ENCODE measurements at regions not wholly inside any gene's neighbourhood (a gene's known extent, or its start where the extent isn't known, plus 50 kb on each side); places are given as distances from the start of the nearest gene placed in this dataset.

DNA sequence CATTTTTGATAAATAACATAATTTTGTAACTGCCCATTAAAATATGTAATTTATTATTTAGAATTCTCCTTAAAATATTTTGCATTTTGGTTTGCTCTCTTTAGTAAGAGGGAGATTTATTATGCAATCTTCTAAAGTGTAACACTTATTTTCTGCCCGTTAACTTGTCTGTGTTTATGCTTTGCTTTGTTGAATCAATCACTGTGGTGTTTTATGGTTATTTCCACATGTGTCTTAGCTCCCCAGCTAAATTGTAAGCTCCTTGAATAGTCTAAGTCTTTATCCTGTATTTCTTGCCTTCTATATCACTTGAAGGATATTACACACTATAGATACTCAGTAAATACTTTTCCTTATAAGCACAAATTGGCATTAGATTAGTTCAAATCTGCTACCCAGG, 166.6 kb upstream of the SPRED2 start:
- H3K4me1 ChIP-seq (ENCODE audit: control insufficient read depth, insufficient read depth, low read length): peaks cover 4% of the 10 kb centered on the region
- no peak overlapping the region for H3K4me3 ChIP-seq (ENCODE audit: low read depth, low read length)
- no peaks in the 10 kb centered on the region for H3K27me3 ChIP-seq (ENCODE audit: control insufficient read depth, insufficient read depth, low read length)
- no peaks in the 10 kb centered on the region for H3K36me3 ChIP-seq (ENCODE audit: control insufficient read depth, insufficient read depth, low read length)
- H3K9ac ChIP-seq (ENCODE audit: low read depth, low read length): no peak overlapping the region
- no peaks in the 10 kb centered on the region for H3K9me3 ChIP-seq (ENCODE audit: control insufficient read depth, insufficient read depth, low read length)

DNA sequence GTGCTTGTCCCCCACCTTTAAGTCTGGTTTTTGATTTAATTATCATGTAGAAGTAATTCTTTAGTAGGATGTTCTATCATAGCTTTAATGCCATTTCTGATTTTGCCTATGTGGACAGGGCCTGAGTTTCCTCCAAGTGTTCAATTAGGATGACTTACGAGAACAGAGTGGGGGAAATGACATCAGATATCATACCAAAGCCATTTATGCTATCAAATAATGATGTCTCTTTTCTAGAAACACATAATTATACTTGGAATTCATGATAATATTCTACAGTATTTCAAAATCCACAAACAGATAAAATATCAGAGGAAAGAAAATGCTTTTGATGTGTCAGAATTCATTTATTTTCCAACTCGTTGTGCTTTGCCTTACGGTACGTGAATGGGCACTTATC, 165.9 kb upstream of the SPRED2 start:
- Histone ChIP-seq H3K9me3 (ENCODE audit: control insufficient read depth, insufficient read depth, low read length) (no peaks in the 10 kb centered on the region), H3K4me3 (ENCODE audit: low read depth, low read length) (no peak overlapping the region), H3K9ac (ENCODE audit: low read depth, low read length) (no peak overlapping the region), H3K36me3 (ENCODE audit: control insufficient read depth, insufficient read depth, low read length) (no peaks in the 10 kb centered on the region), H3K4me1 (ENCODE audit: control insufficient read depth, insufficient read depth, low read length) (peaks cover 4% of the 10 kb centered on the region), H3K27me3 (ENCODE audit: control insufficient read depth, insufficient read depth, low read length) (no peaks in the 10 kb centered on the region)

- no peak overlapping the region for H3K9ac ChIP-seq (ENCODE audit: low read depth, low read length)
- peaks cover 4% of the 10 kb centered on the region for H3K4me1 ChIP-seq (ENCODE audit: control insufficient read depth, insufficient read depth, low read length)
- no peaks in the 10 kb centered on the region for H3K36me3 ChIP-seq (ENCODE audit: control insufficient read depth, insufficient read depth, low read length)
These were observed 163.2 kb upstream of the SPRED2 start for GRCh38 chr2:65595630-65596029.

DNA sequence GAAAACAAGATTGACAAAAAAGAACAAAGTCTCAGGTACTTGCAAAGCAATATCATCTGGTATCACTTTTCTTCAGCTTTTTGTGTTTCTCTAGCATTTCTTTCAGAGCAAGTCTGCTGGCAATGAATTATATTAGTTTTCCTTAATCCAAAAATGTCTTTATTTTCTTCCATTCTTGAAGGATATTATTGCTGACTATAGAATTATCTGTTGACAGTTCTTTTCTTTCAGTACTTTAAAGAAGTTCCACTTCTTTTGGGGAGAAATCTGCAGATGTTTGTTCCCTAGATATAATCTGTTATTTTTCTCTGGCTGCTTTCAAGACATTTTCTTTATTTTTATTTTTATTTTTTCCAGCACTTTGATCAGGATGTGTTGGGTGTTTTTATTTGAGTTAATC, 161.8 kb upstream of the SPRED2 start:
- Histone ChIP-seq H3K4me3 (ENCODE audit: low read depth, low read length) (no peak overlapping the region), H3K9ac (ENCODE audit: low read depth, low read length) (no peak overlapping the region), H3K36me3 (ENCODE audit: control insufficient read depth, insufficient read depth, low read length) (no peaks in the 10 kb centered on the region), H3K4me1 (ENCODE audit: control insufficient read depth, insufficient read depth, low read length) (no peaks in the 10 kb centered on the region), H3K27me3 (ENCODE audit: control insufficient read depth, insufficient read depth, low read length) (no peaks in the 10 kb centered on the region), H3K9me3 (ENCODE audit: control insufficient read depth, insufficient read depth, low read length) (no peaks in the 10 kb centered on the region)

More at GRCh38 chr2:65595630-65596029, 163.2 kb upstream of the SPRED2 start:
- H3K27me3 ChIP-seq (ENCODE audit: control insufficient read depth, insufficient read depth, low read length): no peaks in the 10 kb centered on the region
- H3K9me3 ChIP-seq (ENCODE audit: control insufficient read depth, insufficient read depth, low read length): no peaks in the 10 kb centered on the region
- H3K4me3 ChIP-seq (ENCODE audit: low read depth, low read length): no peak overlapping the region

DNA sequence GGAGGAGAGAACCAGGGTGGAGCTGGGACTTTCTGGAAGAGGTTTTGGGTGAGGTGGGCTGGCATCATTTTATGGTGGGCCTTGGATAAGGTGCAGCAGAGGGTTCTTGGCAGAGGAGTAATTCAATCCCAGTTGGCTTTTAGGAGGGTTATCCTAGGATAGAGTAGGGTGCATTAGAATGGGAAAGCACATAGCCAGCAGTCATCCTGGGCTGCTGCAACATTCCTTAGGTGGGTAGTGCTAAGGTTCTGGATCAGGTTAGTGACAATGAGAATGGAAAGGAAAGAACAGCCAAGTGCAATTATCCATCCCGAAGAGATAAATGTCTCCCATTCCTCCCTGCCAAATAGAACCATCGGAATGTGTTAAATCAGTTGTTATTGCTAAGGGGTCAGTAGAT, 157.3 kb upstream of the SPRED2 start:
- Histone ChIP-seq H3K9ac (ENCODE audit: low read depth, low read length) (no peak overlapping the region), H3K9me3 (ENCODE audit: control insufficient read depth, insufficient read depth, low read length) (no peaks in the 10 kb centered on the region), H3K4me3 (ENCODE audit: low read depth, low read length) (no peak overlapping the region), H3K36me3 (ENCODE audit: control insufficient read depth, insufficient read depth, low read length) (no peaks in the 10 kb centered on the region), H3K27me3 (ENCODE audit: control insufficient read depth, insufficient read depth, low read length) (no peaks in the 10 kb centered on the region), H3K4me1 (ENCODE audit: control insufficient read depth, insufficient read depth, low read length) (no peaks in the 10 kb centered on the region)

- Histone ChIP-seq H3K4me3 (ENCODE audit: low read depth, low read length) (no peak overlapping the region), H3K36me3 (ENCODE audit: control insufficient read depth, insufficient read depth, low read length) (no peaks in the 10 kb centered on the region), H3K27me3 (ENCODE audit: control insufficient read depth, insufficient read depth, low read length) (no peaks in the 10 kb centered on the region), H3K4me1 (ENCODE audit: control insufficient read depth, insufficient read depth, low read length) (no peaks in the 10 kb centered on the region), H3K9ac (ENCODE audit: low read depth, low read length) (no peak overlapping the region), H3K9me3 (ENCODE audit: control insufficient read depth, insufficient read depth, low read length) (no peaks in the 10 kb centered on the region)
These were observed 155.4 kb upstream of the SPRED2 start for GRCh38 chr2:65587779-65588178.

DNA sequence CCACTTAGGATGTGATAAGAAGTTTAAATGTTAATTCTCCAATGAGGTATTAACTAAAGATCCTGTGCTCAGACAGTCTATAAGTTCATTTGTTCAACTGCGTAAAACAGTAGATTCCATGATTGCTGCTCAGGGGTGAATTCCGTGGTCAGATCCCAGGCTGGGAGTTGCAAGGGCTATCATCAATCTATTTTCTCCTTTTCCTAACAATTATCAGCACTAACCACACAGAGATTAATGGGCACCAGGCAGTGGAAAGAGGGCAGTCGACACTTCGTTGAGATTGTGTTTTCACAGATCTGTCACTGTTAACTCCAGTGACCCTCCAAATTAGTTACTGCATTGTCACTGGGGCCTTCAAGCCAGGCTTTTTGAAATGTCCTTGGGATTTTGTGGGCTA, 154.1 kb upstream of the SPRED2 start:
- H3K9ac ChIP-seq (ENCODE audit: low read depth, low read length): no peak overlapping the region
- H3K9me3 ChIP-seq (ENCODE audit: control insufficient read depth, insufficient read depth, low read length): no peaks in the 10 kb centered on the region
- H3K4me1 ChIP-seq (ENCODE audit: control insufficient read depth, insufficient read depth, low read length): no peaks in the 10 kb centered on the region
- no peaks in the 10 kb centered on the region for H3K36me3 ChIP-seq (ENCODE audit: control insufficient read depth, insufficient read depth, low read length)
- no peaks in the 10 kb centered on the region for H3K27me3 ChIP-seq (ENCODE audit: control insufficient read depth, insufficient read depth, low read length)
- H3K4me3 ChIP-seq (ENCODE audit: low read depth, low read length): no peak overlapping the region

- no peak overlapping the region for H3K4me3 ChIP-seq (ENCODE audit: low read depth, low read length)
- no peaks in the 10 kb centered on the region for H3K9me3 ChIP-seq (ENCODE audit: control insufficient read depth, insufficient read depth, low read length)
These were observed 150.7 kb upstream of the SPRED2 start for GRCh38 chr2:65583061-65583460.

DNA sequence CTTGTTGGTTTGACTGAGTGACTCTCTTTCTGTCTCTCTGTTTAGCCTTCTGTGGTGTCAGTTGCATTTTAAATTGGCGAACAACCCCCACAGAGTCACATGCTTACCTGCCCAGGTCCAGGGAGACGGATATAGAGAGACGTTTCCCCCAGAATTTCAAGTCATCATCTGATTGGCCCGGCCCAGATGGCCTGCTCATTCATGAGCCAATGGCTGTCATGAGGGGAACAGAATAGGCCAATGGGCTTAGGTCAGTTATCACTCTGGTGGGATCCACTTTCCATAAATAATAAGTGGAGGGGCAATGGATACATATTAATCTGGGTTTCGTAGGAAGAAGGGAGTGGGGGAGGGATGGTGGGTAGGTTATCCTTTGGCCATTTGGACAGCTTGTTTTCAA, 150.0 kb upstream of the SPRED2 start:
- Histone ChIP-seq H3K9ac (ENCODE audit: low read depth, low read length) (no peak overlapping the region), H3K27me3 (ENCODE audit: control insufficient read depth, insufficient read depth, low read length) (no peaks in the 10 kb centered on the region), H3K9me3 (ENCODE audit: control insufficient read depth, insufficient read depth, low read length) (no peaks in the 10 kb centered on the region), H3K4me3 (ENCODE audit: low read depth, low read length) (no peak overlapping the region), H3K4me1 (ENCODE audit: control insufficient read depth, insufficient read depth, low read length) (no peaks in the 10 kb centered on the region), H3K36me3 (ENCODE audit: control insufficient read depth, insufficient read depth, low read length) (no peaks in the 10 kb centered on the region)

More at GRCh38 chr2:65583061-65583460, 150.7 kb upstream of the SPRED2 start:
- H3K27me3 ChIP-seq (ENCODE audit: control insufficient read depth, insufficient read depth, low read length): no peaks in the 10 kb centered on the region
- H3K4me1 ChIP-seq (ENCODE audit: control insufficient read depth, insufficient read depth, low read length): no peaks in the 10 kb centered on the region
- no peak overlapping the region for H3K9ac ChIP-seq (ENCODE audit: low read depth, low read length)
- H3K36me3 ChIP-seq (ENCODE audit: control insufficient read depth, insufficient read depth, low read length): no peaks in the 10 kb centered on the region

GRCh38 chr2:65580824-65581223, 148.4 kb upstream of the SPRED2 start:
- H3K9ac ChIP-seq (ENCODE audit: low read depth, low read length): no peak overlapping the region

GRCh38 chr2:65579506-65580235, 147.3 kb upstream of the SPRED2 start:
- H3K4me1 ChIP-seq (ENCODE audit: control insufficient read depth, insufficient read depth, low read length): no peaks in the 10 kb centered on the region
- no peaks in the 10 kb centered on the region for H3K36me3 ChIP-seq (ENCODE audit: control insufficient read depth, insufficient read depth, low read length)
- no peaks in the 10 kb centered on the region for H3K27me3 ChIP-seq (ENCODE audit: control insufficient read depth, insufficient read depth, low read length)
- no peaks in the 10 kb centered on the region for H3K9me3 ChIP-seq (ENCODE audit: control insufficient read depth, insufficient read depth, low read length)
- H3K9ac ChIP-seq (ENCODE audit: low read depth, low read length): no peak overlapping the region
- no peak overlapping the region for H3K4me3 ChIP-seq (ENCODE audit: low read depth, low read length)

More at GRCh38 chr2:65580824-65581223, 148.4 kb upstream of the SPRED2 start:
- H3K4me3 ChIP-seq (ENCODE audit: low read depth, low read length): no peak overlapping the region
- no peaks in the 10 kb centered on the region for H3K9me3 ChIP-seq (ENCODE audit: control insufficient read depth, insufficient read depth, low read length)
- H3K27me3 ChIP-seq (ENCODE audit: control insufficient read depth, insufficient read depth, low read length): no peaks in the 10 kb centered on the region
- no peaks in the 10 kb centered on the region for H3K36me3 ChIP-seq (ENCODE audit: control insufficient read depth, insufficient read depth, low read length)
- H3K4me1 ChIP-seq (ENCODE audit: control insufficient read depth, insufficient read depth, low read length): no peaks in the 10 kb centered on the region

DNA sequence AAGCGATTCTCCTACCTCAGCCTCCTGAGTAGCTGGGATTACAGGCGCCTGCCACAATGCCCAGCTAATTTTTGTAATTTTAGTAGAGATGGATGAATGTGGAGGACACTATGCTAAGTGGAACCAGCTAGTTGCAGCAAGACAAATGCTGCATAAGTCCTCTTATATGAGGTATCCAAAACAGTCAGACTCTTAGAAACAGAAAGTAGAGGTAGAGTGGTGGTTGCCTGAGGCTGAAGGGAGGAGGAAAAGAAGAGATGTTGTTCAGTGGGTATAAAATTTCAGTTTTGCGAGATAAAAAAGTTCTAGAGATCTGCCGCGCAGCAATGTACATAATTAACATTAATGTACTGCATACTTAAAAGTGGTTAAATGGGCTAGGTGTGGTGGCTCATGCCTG, 145.3 kb upstream of the SPRED2 start:
- no peaks in the 10 kb centered on the region for H3K36me3 ChIP-seq (ENCODE audit: control insufficient read depth, insufficient read depth, low read length)
- H3K4me1 ChIP-seq (ENCODE audit: control insufficient read depth, insufficient read depth, low read length): no peaks in the 10 kb centered on the region
- H3K4me3 ChIP-seq (ENCODE audit: low read depth, low read length): no peak overlapping the region
- no peak overlapping the region for H3K9ac ChIP-seq (ENCODE audit: low read depth, low read length)
- no peaks in the 10 kb centered on the region for H3K27me3 ChIP-seq (ENCODE audit: control insufficient read depth, insufficient read depth, low read length)
- H3K9me3 ChIP-seq (ENCODE audit: control insufficient read depth, insufficient read depth, low read length): no peaks in the 10 kb centered on the region
